HEK293T (cell line): ENCODE measurements at regions not wholly inside any gene's neighbourhood (a gene's known extent, or its start where the extent isn't known, plus 50 kb on each side); places are given as distances from the start of the nearest gene placed in this dataset.
A peak's percentile ranks its signal among the peaks of the same experiment; 100 is the strongest.

Experiments used
- CTCF ChIA-PET: fragments of 350-600 bp; formaldehyde crosslinking; extraction: SDS; loops from one replicate; lab custom pipeline; 2021; ENCODE audit warnings: antibody characterized with exemption, inconsistent platforms; lab: Yijun Ruan, JAX
- POLR2A ChIA-PET: fragments of 350-600 bp; formaldehyde crosslinking; extraction: SDS; loops from one replicate; lab custom pipeline; 2020; ENCODE audit warnings: antibody characterized with exemption, inconsistent platforms; lab: Yijun Ruan, JAX
- DNase-seq: peaks from one replicate; pipeline ENCODE4 v3.0.0; 2012; ENCODE audit warnings: mixed read lengths; ENCODE audit errors: extremely low spot score
- ARNT ChIP-seq: fragments of 450-650 bp; IDR thresholded peaks from 2 replicates; pipeline ENCODE4 v1.6.1; 2017; ENCODE audit warnings: mild to moderate bottlenecking
- BHLHE40 ChIP-seq: fragments of 450-650 bp; IDR thresholded peaks from 2 replicates; pipeline ENCODE4 v1.6.1; 2016; ENCODE audit warnings: mild to moderate bottlenecking, moderate library complexity, borderline replicate concordance
- CTBP1 ChIP-seq: fragments of 450-650 bp; IDR thresholded peaks from 2 replicates; pipeline ENCODE4 v1.6.1; 2016; ENCODE audit warnings: borderline replicate concordance
- ELF4 ChIP-seq: fragments of 450-650 bp; IDR thresholded peaks from 2 replicates; pipeline ENCODE4 v1.6.1; 2017; ENCODE audit warnings: antibody characterized with exemption
- FOXA1 ChIP-seq: fragments of 450-650 bp; IDR thresholded peaks from 2 replicates; pipeline ENCODE4 v1.6.1; 2016; ENCODE audit warnings: mild to moderate bottlenecking
- FOXK2 ChIP-seq: fragments of 450-650 bp; IDR thresholded peaks from 2 replicates; pipeline ENCODE4 v1.6.1; 2016; ENCODE audit warnings: mild to moderate bottlenecking
- FOXM1 ChIP-seq: fragments of 450-650 bp; IDR thresholded peaks from 2 replicates; pipeline ENCODE4 v1.6.1; 2017; ENCODE audit warnings: mild to moderate bottlenecking, borderline replicate concordance
- HDGF ChIP-seq: fragments of 450-650 bp; IDR thresholded peaks from 2 replicates; pipeline ENCODE4 v1.6.1; 2017; ENCODE audit warnings: antibody characterized with exemption, borderline replicate concordance
- L3MBTL2 ChIP-seq: fragments of 450-650 bp; conservative IDR thresholded peaks from 2 replicates; pipeline ENCODE4 v1.6.1; 2016; ENCODE audit warnings: mild to moderate bottlenecking
- LEF1 ChIP-seq: fragments of 450-650 bp; IDR thresholded peaks from 2 replicates; pipeline ENCODE4 v1.6.1; 2017; ENCODE audit warnings: mild to moderate bottlenecking, borderline replicate concordance
- NFRKB ChIP-seq: fragments of 450-650 bp; IDR thresholded peaks from 2 replicates; pipeline ENCODE4 v1.6.1; 2016; ENCODE audit warnings: mild to moderate bottlenecking, moderate library complexity
- PKNOX1 ChIP-seq: fragments of 450-650 bp; IDR thresholded peaks from 2 replicates; pipeline ENCODE4 v1.6.1; 2016
- SP1 ChIP-seq: fragments of 450-650 bp; IDR thresholded peaks from 2 replicates; pipeline ENCODE4 v1.6.1; 2017
- SUZ12 ChIP-seq: fragments of 450-650 bp; IDR thresholded peaks from 2 replicates; pipeline ENCODE4 v1.6.1; 2016; ENCODE audit warnings: mild to moderate bottlenecking
- TARDBP ChIP-seq: fragments of 450-650 bp; IDR thresholded peaks from 2 replicates; pipeline ENCODE4 v1.6.1; 2016
- ZNF384 ChIP-seq: fragments of 450-650 bp; IDR thresholded peaks from 2 replicates; pipeline ENCODE4 v1.6.1; 2016

GRCh38 chr13:86006317-86006716, 207.1 kb upstream of the SLITRK6 start:
- ChIA-PET CTCF (no interaction called here), POLR2A (no interaction called here)
- no peak for DNase-seq
- no peak for TF ChIP-seq ARNT
- TF ChIP-seq ELF4 = no peak
- no peak for TF ChIP-seq ZNF384
- no peak for TF ChIP-seq NFRKB
- no peak for TF ChIP-seq BHLHE40
- no peak for TF ChIP-seq FOXK2
- TF ChIP-seq FOXA1 = no peak
- TF ChIP-seq SP1 = no peak
- no peak for TF ChIP-seq PKNOX1
- TF ChIP-seq HDGF = no peak
- no peak for TF ChIP-seq FOXM1
- TF ChIP-seq L3MBTL2 = no peak
- no peak for TF ChIP-seq TARDBP
- TF ChIP-seq LEF1 = no peak
- TF ChIP-seq SUZ12 = no peak
- TF ChIP-seq CTBP1 = no peak

GRCh38 chr13:86003029-86003428, 203.8 kb upstream of the SLITRK6 start:
- TF ChIP-seq L3MBTL2 = no peak
- no peak for TF ChIP-seq NFRKB
- TF ChIP-seq PKNOX1 = peak; percentile 64; the same call in 1 of the 2 replicates
- CTCF ChIA-PET = no interaction called here
- POLR2A ChIA-PET = no interaction called here
- DNase-seq = no peak

- CTCF ChIA-PET = no interaction called here
- no peak for DNase-seq
- TF ChIP-seq SUZ12 = no peak
- no peak for TF ChIP-seq FOXA1
- TF ChIP-seq TARDBP = no peak
- TF ChIP-seq FOXK2 = no peak
- TF ChIP-seq CTBP1 = no peak
- TF ChIP-seq ELF4 = no peak
- TF ChIP-seq PKNOX1 = no peak
- no peak for TF ChIP-seq NFRKB
- no peak for TF ChIP-seq BHLHE40
- no peak for TF ChIP-seq LEF1
Measured at GRCh38 chr13:86000546-86000945, 201.3 kb upstream of the SLITRK6 start.

GRCh38 chr13:85997587-85997986, 198.4 kb upstream of the SLITRK6 start:
- ChIA-PET CTCF (no interaction called here), POLR2A (no interaction called here)
- TF ChIP-seq FOXA1 (no peak), SUZ12 (no peak), CTBP1 (no peak), SP1 (no peak), FOXK2 (no peak), NFRKB (no peak), ARNT (no peak), ZNF384 (no peak), TARDBP (no peak), LEF1 (no peak), BHLHE40 (no peak), PKNOX1 (no peak), ELF4 (no peak), HDGF (no peak), FOXM1 (no peak)
- no peak for DNase-seq

More at GRCh38 chr13:86000546-86000945, 201.3 kb upstream of the SLITRK6 start:
- POLR2A ChIA-PET = no interaction called here

GRCh38 chr13:85995788-85996418, 196.7 kb upstream of the SLITRK6 start:
- no peak for TF ChIP-seq ARNT
- no peak for TF ChIP-seq NFRKB
- TF ChIP-seq PKNOX1 = no peak
- no peak for TF ChIP-seq FOXM1
- TF ChIP-seq LEF1 = no peak
- TF ChIP-seq FOXA1 = no peak
- TF ChIP-seq TARDBP = no peak
- no peak for TF ChIP-seq SUZ12
- TF ChIP-seq BHLHE40 = no peak
- no peak for TF ChIP-seq SP1
- no peak for TF ChIP-seq FOXK2
- ChIA-PET CTCF (no interaction called here), POLR2A (no interaction called here)
- DNase-seq = peak; percentile 11
